Smooth muscle cell (in vitro differentiated cells): ENCODE measurements at regions not wholly inside any gene's neighbourhood (a gene's known extent, or its start where the extent isn't known, plus 50 kb on each side); places are given as distances from the start of the nearest gene placed in this dataset.

Source experiments
- DNase-seq: peaks from one replicate; lab custom pipeline; 2025; ENCODE audit not compliant: unreplicated experiment; lab: John Stamatoyannopoulos, UW
- H2AFZ ChIP-seq: fragments of 200-600 bp; sonication (generic); 2 replicates; pipeline ENCODE4 v1.6.0; 2016; ENCODE audit warnings: antibody characterized with exemption, low read depth, mild to moderate bottlenecking
- H3F3A ChIP-seq: fragments of 200-600 bp; sonication (generic); 2 replicates; pipeline ENCODE4 v1.6.0; 2017; ENCODE audit warnings: antibody characterized with exemption, low read depth
- H3K27ac ChIP-seq: fragments of 200-600 bp; sonication (generic); 2 replicates; pipeline ENCODE4 v1.5.1; 2016; ENCODE audit warnings: low read depth, mild to moderate bottlenecking
- H3K27me3 ChIP-seq: fragments of 200-600 bp; sonication (generic); 2 replicates; pipeline ENCODE4 v1.6.1; 2016; ENCODE audit warnings: low read depth, mild to moderate bottlenecking
- H3K36me3 ChIP-seq: fragments of 200-600 bp; sonication (generic); 2 replicates; pipeline ENCODE4 v1.5.1; 2016; ENCODE audit warnings: low read depth
- H3K4me1 ChIP-seq: fragments of 200-600 bp; sonication (generic); 2 replicates; pipeline ENCODE4 v1.5.1; 2016; ENCODE audit warnings: low read depth
- H3K4me2 ChIP-seq: fragments of 200-600 bp; sonication (generic); 2 replicates; pipeline ENCODE4 v1.6.0; 2016; ENCODE audit warnings: mild to moderate bottlenecking
- H3K4me3 ChIP-seq: fragments of 200-600 bp; sonication (generic); 2 replicates; pipeline ENCODE4 v1.5.1; 2016; ENCODE audit warnings: mild to moderate bottlenecking
- H3K79me2 ChIP-seq: fragments of 200-600 bp; sonication (generic); 2 replicates; pipeline ENCODE4 v1.6.0; 2016; ENCODE audit warnings: low read depth, mild to moderate bottlenecking
- H3K9ac ChIP-seq: fragments of 200-600 bp; sonication (generic); 2 replicates; pipeline ENCODE4 v1.6.0; 2016; ENCODE audit warnings: low read depth
- H3K9me3 ChIP-seq: fragments of 200-600 bp; sonication (generic); replicated peaks from 2 replicates; pipeline ENCODE4 v1.5.1; 2016; ENCODE audit warnings: low read depth
- H4K20me1 ChIP-seq: fragments of 200-600 bp; sonication (generic); 2 replicates; pipeline ENCODE4 v1.6.0; 2016; ENCODE audit warnings: low read depth
- WGBS: methylation state at CpG from one replicate; pipeline ENCODE4 v1.1.7; 2016; ENCODE audit warnings: low lambda C conversion rate; 5-methylcytosine and 5-hydroxymethylcytosine counted together
- TF ChIP-seq, protein P1 (sequence below): fragments of 200-600 bp; sonication (generic); IDR thresholded peaks from 2 replicates; pipeline ENCODE4 v1.5.1; 2017; ENCODE audit warnings: borderline replicate concordance, mild to moderate bottlenecking, antibody characterized with exemption; ENCODE audit not compliant: insufficient read depth, poor library complexity, severe bottlenecking

DNA sequence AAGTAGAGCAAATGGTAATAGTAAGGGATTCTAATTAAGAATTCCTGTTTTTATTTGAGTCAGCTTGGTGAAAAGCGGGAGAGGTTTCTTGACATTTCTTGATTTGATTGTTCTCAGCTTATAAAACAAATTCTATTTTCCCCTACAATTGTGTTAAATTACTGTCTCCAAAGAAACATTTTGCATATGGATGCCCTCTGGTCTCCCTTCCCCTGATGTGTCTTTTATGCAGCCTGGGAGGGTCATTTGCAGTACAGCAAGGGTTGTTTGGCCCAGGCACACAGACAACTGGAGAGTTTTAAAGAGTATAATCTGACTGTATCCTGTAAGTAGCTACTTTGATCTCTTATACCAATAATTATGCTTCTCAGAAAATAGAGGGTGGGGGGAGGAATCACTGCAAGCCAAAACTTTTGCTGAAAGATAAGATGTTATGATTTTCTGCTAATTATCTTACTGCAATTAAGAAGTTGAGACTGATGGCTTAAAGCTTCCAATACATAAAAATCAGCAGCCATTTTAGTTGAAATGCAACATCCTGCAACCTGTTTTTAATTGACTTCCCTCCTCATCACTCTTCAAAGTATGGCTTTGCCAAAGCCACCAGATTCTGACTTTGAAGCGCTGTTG is 204.1 kb upstream of the SEMA6A start:
- Histone ChIP-seq H3K4me3 (no peak overlapping the region), H3K4me2 (no peak overlapping the region), H3K4me1 (peaks cover 13% of the 10 kb centered on the region), H3K36me3 (no peaks in the 10 kb centered on the region), H3K27ac (no peak overlapping the region), H3K9ac (no peak overlapping the region), H4K20me1 (no peaks in the 10 kb centered on the region), H3K79me2 (no peaks in the 10 kb centered on the region), H3K27me3 (no peaks in the 10 kb centered on the region), H3K9me3 (no peaks in the 10 kb centered on the region), H2AFZ (no peak overlapping the region), H3F3A (no peaks in the 10 kb centered on the region)
- WGBS, result 98% methylated on average over 2 of the region's 2 CpGs
- no peak for DNase-seq
- TF ChIP-seq, protein P1, sequence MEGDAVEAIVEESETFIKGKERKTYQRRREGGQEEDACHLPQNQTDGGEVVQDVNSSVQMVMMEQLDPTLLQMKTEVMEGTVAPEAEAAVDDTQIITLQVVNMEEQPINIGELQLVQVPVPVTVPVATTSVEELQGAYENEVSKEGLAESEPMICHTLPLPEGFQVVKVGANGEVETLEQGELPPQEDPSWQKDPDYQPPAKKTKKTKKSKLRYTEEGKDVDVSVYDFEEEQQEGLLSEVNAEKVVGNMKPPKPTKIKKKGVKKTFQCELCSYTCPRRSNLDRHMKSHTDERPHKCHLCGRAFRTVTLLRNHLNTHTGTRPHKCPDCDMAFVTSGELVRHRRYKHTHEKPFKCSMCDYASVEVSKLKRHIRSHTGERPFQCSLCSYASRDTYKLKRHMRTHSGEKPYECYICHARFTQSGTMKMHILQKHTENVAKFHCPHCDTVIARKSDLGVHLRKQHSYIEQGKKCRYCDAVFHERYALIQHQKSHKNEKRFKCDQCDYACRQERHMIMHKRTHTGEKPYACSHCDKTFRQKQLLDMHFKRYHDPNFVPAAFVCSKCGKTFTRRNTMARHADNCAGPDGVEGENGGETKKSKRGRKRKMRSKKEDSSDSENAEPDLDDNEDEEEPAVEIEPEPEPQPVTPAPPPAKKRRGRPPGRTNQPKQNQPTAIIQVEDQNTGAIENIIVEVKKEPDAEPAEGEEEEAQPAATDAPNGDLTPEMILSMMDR, result no peak

DNA sequence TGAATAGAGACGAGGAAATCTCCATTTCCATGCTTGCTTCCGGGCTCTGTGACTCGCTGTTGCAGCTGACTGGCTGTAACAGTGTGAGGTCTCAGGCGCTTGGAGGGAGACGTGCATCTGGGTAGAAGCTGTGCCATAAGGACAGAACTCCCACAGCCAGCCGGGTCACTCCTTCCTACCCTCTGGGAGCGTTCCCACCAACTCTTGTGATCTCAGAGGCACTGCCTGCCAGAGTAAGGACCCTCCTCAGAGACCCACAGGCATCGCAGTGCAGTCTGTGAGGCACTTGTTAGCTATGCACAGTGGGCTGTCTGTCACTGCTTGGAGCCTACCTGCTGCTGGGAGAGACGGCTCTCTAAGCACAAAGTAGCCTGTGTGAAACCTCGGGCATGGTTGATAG is 203.4 kb upstream of the SEMA6A start:
- Histone ChIP-seq H3F3A (no peaks in the 10 kb centered on the region), H3K9me3 (no peaks in the 10 kb centered on the region), H3K79me2 (no peaks in the 10 kb centered on the region), H3K36me3 (no peaks in the 10 kb centered on the region), H3K4me3 (no peak overlapping the region), H2AFZ (peak overlapping the region; percentile 74), H3K9ac (no peak overlapping the region), H3K27me3 (no peaks in the 10 kb centered on the region), H3K4me1 (peaks cover 20% of the 10 kb centered on the region), H3K27ac (no peak overlapping the region), H3K4me2 (no peak overlapping the region), H4K20me1 (no peaks in the 10 kb centered on the region)
- no peak for DNase-seq
- TF ChIP-seq, protein P1, result no peak
- WGBS, result 38% methylated on average over 10 of the region's 10 CpGs

DNA sequence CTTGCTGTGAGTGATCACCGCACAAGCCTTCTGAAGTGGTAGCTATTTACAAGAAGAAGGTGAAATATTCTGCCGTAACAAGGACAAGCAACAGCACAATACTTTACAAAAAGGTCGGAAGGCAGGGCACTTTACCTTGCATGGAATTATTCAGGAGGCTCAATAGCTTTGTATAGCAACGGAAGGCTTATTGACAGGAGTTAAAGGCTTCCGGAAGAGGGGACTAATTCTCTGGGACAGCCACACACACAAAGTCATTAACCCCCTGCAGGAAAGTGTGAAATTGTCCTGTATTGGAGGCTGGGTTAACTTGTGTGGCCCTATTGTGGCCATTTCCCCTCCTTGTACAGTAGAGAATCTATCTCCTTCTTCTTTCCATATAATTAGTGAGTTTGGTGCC is 199.3 kb upstream of the SEMA6A start:
- Histone ChIP-seq H3K4me2 (no peak overlapping the region), H3K27ac (no peak overlapping the region), H3K36me3 (no peaks in the 10 kb centered on the region), H3K4me3 (no peak overlapping the region), H3K27me3 (no peaks in the 10 kb centered on the region), H3F3A (no peaks in the 10 kb centered on the region), H4K20me1 (no peaks in the 10 kb centered on the region), H3K9ac (no peak overlapping the region), H3K4me1 (peaks cover 32% of the 10 kb centered on the region), H3K79me2 (no peaks in the 10 kb centered on the region), H2AFZ (no peak overlapping the region), H3K9me3 (no peaks in the 10 kb centered on the region)
- TF ChIP-seq, protein P1, result no peak
- 54% methylated on average over 5 of the region's 5 CpGs for whole genome bisulfite sequencing
- DNase-seq, result no peak

DNA sequence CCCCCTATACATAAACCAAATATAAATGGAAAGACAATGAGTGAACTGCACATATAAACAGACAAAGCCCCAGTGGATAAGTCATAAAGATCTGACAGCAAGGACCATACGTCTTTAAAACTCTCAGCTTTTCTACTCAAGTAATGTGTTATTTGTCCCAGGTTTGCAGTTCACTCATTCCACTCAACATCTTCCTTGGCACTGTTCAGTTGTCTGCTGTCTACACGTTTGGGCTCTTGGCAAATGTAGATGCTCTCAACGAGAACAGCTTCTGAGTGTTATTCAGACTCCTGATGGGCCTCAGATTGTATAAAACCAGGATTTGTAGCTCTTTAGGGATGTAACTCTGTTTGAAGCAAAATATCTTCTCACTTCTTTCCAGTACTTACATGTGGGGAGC is 198.2 kb upstream of the SEMA6A start:
- no peak for DNase-seq
- TF ChIP-seq, protein P1, result no peak
- H3K9ac ChIP-seq, result no peak overlapping the region

More for the DNA sequence above, 198.2 kb upstream of the SEMA6A start:
- Histone ChIP-seq H3K27ac (no peak overlapping the region), H4K20me1 (no peaks in the 10 kb centered on the region), H3K4me2 (no peak overlapping the region), H3K4me3 (no peak overlapping the region), H3K27me3 (no peaks in the 10 kb centered on the region), H3F3A (no peaks in the 10 kb centered on the region), H3K9me3 (no peaks in the 10 kb centered on the region), H2AFZ (peak overlapping the region; percentile 60), H3K79me2 (no peaks in the 10 kb centered on the region), H3K4me1 (peaks cover 29% of the 10 kb centered on the region), H3K36me3 (no peaks in the 10 kb centered on the region)
- 38% methylated on average over 3 of the region's 3 CpGs for WGBS
